Left lobe of liver (tissue), 2 donors: ENCODE measurements at regions not wholly inside any gene's neighbourhood (a gene's known extent, or its start where the extent isn't known, plus 50 kb on each side); places are given as distances from the start of the nearest gene placed in this dataset.

Source experiments
- ATAC-seq: fragments of 200-7000 bp; cut with Tn5 transposase; one replicate; pipeline ENCODE4 v1.9.1; 2020; ENCODE audit warnings: mild to moderate bottlenecking, moderate library complexity
- DNase-seq: peaks from one replicate; pipeline ENCODE4 v3.0.0-alpha.2; 2020; ENCODE audit warnings: low spot score
- donor health status: DM: no; HTN: no; CAD: no; lungs with moderate emphysema.
- donor health status: DM: no; HTN: yes; CAD: no.

- DNase-seq (no peak), ATAC-seq (no peak)
Measured at GRCh38 chr12:91974541-91975085, 171.0 kb downstream of the BTG1 start.

DNA sequence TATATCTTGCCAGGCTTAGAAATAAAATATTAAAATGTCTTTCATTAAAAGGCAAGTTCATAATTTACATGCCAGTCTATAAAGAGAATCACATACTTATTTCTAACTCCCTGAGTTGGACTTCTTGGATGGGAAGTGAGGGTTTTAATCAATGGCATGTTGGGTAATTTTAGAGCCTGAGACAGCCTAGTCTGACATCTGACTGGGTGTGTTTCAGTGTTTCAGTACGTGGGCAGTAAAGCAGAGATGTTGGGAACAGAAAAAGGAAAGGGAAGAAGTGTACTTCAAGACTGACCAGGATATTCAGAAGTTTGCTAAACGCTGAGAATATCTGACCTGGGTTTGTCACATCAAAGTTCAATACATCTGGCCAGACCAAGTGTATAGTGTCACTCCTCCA is 171.8 kb downstream of the BTG1 start:
- DNase-seq, result no peak
- ATAC-seq, result no peak

- ATAC-seq (no peak), DNase-seq (no peak)
Measured at GRCh38 chr12:91972896-91973295, 172.8 kb downstream of the BTG1 start.

DNA sequence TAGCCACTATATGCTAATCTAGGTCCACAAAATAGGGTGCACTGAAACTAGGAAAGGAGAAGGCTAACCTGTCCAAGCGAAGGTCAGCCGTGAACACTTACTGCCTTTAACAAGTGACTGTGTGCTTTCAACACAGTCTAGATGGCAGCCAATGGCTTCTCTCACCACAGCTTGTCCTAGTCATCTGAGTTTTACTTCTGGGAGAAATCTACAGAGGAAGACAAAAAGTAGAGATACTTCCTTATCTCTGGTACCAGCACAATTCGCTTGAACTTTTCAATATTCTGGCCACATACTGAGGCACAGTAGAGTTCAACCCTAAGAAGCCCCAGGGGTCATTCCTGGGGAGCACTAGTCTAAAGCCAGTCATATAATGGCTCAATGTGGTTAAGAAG is 176.9 kb downstream of the BTG1 start:
- ATAC-seq (no peak), DNase-seq (no peak)

DNA sequence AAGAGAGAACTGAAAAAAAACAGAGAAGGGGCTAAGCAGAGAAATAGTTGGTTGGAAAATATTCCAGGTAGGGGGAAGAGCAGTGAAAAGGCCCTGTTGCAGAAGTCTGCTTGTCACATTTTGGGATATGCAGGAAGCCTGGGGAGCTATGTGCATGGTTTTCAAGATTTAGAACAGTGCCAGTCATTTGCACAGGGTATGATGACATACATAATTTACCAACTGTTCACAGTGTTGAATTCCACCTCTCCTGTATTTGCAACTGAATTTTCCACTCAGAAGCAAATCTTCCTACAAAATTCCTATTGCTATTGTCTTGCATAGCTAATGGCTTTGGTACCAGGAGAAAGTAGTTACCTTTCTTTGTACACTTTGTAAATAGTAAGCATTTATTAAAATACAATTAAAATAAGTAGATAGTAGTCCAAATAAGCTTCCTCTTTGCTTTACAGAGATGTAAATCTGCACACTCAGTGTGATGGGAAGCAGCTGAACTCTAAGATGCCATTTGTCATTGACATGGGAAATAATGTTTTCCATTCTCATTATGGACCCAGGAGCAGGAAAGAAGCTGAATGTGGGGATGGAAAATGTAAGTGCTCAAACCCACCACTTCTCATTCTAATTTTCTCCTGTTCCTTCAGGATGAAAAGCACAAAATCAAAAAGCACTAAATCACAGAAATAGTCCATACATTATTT is 177.4 kb downstream of the BTG1 start:
- DNase-seq (no peak), ATAC-seq (no peak)

DNA sequence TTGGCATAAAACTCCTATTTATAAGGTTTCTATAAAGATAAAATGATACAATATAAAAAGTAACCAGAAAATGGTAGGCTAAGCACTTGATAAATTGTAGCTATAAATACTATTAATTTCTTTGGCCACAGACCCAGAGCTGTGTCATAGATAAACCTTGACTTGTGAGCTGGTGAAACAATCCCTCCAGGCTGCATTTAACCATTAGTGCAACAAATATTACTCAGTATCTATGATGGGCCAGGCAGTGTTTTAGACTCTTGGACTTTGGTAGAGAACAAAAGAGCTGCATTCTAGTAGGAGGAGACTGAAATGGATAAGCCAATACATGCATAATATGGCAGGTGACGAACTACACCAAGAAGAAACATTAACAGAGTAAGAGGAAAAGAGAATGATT is 178.1 kb downstream of the BTG1 start:
- ATAC-seq (no peak), DNase-seq (no peak)

DNA sequence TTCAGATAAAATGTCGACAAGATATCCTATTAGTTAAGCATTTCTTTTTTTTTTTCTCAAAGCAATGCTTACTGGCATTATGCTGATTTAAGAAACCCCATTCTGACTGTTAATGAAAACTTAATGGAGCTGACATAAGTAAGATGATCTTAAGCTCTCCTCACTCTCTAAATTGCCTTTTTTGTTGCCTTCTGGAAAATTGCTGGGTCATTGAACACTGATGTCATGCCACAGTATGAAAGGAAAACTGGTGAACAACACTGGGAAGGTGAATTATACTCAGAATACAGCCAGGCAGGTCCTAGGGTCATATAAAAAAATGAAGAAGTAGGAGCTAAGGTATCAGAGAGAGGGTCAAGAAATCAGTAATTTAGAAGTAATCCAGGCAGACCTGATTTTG is 179.9 kb downstream of the BTG1 start:
- DNase-seq, result no peak
- ATAC-seq, result no peak

- ATAC-seq (no peak), DNase-seq (no peak)
Measured at GRCh38 chr12:91964501-91964900, 181.1 kb downstream of the BTG1 start.

DNA sequence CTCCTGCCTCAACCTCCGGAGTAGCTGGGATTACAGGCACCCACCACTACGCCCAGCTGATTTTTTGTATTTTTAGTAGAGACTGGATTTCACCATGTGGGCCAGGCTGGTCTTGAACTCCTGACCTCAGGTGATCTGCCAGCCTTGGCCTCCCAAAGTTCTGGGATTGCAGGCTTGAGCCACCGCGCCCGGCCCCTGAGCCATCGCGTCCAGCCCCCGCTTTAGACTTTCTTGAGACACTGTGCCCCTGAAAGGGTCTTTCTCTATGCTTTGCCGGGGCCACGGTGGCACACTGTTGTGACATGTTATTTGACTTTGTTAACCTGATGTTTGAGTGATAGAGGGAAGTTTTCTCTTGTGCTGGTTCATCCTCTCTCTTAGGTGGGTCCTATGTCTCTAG is 186.4 kb downstream of the BTG1 start:
- ATAC-seq (no peak), DNase-seq (no peak)

DNA sequence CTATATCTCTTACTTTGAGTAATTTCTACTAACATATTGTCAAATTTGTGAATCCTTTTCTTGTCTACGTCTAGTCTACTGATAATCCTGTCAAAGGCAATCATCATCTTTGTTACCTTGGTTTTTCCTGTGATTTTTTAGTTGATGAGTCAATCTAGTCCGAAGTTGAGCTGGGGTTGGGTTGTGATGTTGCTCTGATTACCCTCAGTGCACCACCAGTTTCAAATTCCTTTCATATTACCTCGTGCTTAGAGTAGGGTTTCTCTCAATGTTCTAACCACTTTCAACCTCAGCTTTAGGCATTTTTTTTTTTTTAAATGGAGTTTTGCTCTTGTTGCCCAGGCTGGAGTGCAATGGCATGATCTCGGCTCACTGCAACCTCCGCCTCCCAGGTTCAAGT is 186.8 kb downstream of the BTG1 start:
- no peak for DNase-seq
- ATAC-seq, result no peak

GRCh38 chr12:91954747-91955146 is 190.9 kb downstream of the BTG1 start:
- ATAC-seq (no peak), DNase-seq (no peak)

DNA sequence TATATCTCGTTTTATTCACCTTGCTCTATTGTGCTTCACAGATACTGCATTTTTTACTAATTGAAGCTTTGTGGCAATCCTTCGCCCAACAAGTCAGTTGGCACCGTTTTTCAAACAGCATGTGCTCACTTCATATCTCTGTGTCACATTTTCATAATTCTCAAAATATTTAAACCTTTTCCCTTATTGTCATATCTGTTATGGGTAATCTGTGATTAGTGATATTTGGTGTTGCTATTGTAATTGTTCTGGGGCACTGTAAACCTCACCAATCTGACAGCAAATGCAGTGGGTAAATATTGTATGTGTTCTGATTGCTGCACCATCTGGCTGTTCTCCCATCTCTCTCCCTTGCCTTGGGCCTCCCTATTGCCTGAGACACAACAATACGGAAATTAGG is 191.3 kb downstream of the BTG1 start:
- no peak for ATAC-seq

GRCh38 chr12:91952916-91953315 is 192.7 kb downstream of the BTG1 start:
- no peak for ATAC-seq
- no peak for DNase-seq

More for the DNA sequence above, 191.3 kb downstream of the BTG1 start:
- no peak for DNase-seq

DNA sequence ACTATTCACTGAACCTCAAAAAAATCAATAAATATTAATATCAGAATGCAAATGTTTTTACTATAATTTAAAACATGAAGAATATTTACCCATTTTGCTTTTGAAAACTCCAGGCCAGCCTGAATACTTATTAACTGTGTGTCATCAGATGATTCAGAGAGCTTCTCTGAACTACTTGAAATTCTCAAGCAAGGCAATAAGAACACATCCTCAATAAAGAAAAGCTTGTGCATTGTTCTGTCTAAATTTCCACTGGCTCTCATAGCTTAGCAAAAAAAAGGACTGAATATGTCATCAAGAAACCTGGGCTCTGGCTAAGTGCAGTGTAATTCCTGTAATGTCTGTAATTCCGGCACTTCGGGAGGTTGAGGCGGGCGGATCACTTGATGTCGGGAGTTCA is 194.1 kb downstream of the BTG1 start:
- DNase-seq (no peak), ATAC-seq (no peak)

DNA sequence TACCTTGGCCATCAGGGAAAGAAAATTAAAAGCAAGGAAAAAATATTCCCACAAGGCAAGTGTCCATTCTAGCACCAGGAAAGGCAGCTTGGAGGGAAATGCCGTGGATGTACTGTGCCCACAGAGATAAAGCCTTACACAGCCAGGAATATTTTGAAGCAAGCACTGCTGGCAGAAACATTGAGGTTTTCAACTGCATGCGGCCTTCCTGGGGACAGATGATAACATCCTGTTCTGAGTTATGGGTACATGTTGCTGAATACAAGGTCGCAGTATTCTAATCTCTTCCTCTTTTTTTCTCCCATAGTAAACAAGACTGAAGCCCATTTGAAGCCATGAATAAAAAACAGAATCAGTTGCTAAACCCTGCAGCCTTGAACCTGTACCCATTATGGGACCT is 197.1 kb downstream of the BTG1 start:
- DNase-seq, result no peak
- no peak for ATAC-seq

- no peak for DNase-seq
- no peak for ATAC-seq
Measured at GRCh38 chr12:91947459-91947858, 198.2 kb downstream of the BTG1 start.

GRCh38 chr12:91944637-91945036 is 201.0 kb downstream of the BTG1 start:
- ATAC-seq (no peak), DNase-seq (no peak)

- DNase-seq, result no peak
- no peak for ATAC-seq
Measured at GRCh38 chr12:91940826-91941570, 204.6 kb downstream of the BTG1 start.

DNA sequence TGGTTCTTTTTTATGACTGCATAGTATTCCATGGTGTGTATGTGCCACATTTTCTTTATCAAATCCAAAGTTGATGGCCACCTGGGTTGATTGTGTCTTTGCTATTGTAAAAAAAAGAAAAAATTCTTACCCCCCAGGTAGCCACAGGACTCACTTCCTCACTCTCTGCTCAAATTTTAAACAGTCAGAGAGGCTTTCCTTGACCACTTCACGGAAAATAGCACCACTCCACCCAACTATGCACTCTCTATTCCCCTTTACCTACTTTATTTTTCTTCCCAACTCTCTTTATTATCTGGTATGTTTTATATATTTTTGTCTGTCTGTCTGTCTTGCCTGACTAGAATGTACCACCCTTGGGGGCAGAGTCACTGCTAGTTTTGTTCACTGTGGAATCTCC is 205.3 kb downstream of the BTG1 start:
- ATAC-seq (no peak), DNase-seq (no peak)

- no peak for ATAC-seq
- DNase-seq, result no peak
Measured at GRCh38 chr12:91937706-91938105, 207.9 kb downstream of the BTG1 start.

DNA sequence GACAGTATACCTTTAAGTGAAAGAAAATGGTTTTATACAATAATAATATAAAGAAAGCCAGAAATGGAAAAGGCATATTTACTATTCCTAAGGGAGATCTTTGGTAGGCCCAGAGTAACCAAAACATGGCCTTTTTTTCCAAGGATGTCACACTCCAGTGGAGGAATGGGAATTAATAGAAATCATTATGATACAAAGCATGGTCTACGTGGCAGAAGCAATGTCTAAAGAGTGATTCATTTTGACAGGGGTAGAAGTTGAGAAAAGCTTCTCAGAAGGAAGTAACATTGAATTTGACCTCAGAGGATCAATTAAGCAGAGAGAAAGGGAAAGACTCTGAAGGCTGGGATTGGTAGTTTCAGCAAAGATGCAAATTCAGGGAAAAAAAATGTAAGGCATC is 208.6 kb downstream of the BTG1 start:
- DNase-seq (no peak), ATAC-seq (no peak)

DNA sequence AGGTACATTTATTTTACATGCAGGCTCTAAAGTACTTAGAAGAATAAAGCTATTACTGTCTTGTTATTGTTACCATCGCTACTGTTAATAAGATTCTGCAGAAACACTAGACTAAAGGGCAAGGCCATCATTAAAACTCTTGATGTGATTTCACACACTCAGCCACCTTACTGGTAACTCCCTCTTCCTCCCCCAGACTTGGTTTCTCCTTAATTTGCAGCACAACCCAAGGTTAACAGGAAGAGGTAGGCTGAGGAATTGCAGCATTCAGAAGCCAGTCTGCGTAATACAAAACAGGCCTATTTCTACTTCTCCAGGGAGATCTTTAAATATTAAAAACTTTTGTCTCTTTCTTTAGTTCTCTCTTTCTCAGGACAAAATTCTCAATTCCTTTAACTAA is 210.3 kb downstream of the BTG1 start:
- ATAC-seq, result no peak
- DNase-seq, result no peak

GRCh38 chr12:91931111-91931510 is 214.5 kb downstream of the BTG1 start:
- ATAC-seq (peak; percentile 64), DNase-seq (no peak)
